Astrocyte (in vitro differentiated cells and primary cell): ENCODE measurements at regions not wholly inside any gene's neighbourhood (a gene's known extent, or its start where the extent isn't known, plus 50 kb on each side); places are given as distances from the start of the nearest gene placed in this dataset.

ENCODE experiments used
- CTCF ChIP-seq: IDR thresholded peaks from 2 replicates; pipeline ENCODE4 v1.5.1; 2011; ENCODE audit warnings: low read depth, mild to moderate bottlenecking, inconsistent platforms, low read length, moderate library complexity; ENCODE audit not compliant: insufficient read depth
- EZH2 ChIP-seq: IDR thresholded peaks from 2 replicates; pipeline ENCODE4 v1.6.1; 2012; ENCODE audit warnings: mild to moderate bottlenecking, low read length, inconsistent platforms; ENCODE audit not compliant: insufficient read depth

- TF ChIP-seq CTCF = no peak
- no peak for TF ChIP-seq EZH2
These were observed 137.0 kb upstream of the MDM1 start for GRCh38 chr12:68469113-68469512.
